Stimulated activated CD8-positive, alpha-beta memory T cell treated with anti-CD3 and anti-CD28 coated beads, Interleukin-7, amount 100 ng/mL, for 1 hour (primary cell): ENCODE measurements at regions not wholly inside any gene's neighbourhood (a gene's known extent, or its start where the extent isn't known, plus 50 kb on each side); places are given as distances from the start of the nearest gene placed in this dataset.
"Not testable (repeated sequence)": the region's sequence is repeated elsewhere in the genome, so short reads cannot be mapped to it uniquely, and the experiment has no call there.

Source experiments
- DNase-seq, 2 donors: peaks; one replicate each; pipeline ENCODE4 v3.0.0-alpha.2; 2020; ENCODE audit warnings: low read depth in 2 of 2

GRCh38 chrX:16320765-16321355 is 153.6 kb downstream of the MAGEB17 start:
- no peak for DNase-seq

GRCh38 chrX:16333453-16333852 is 166.2 kb downstream of the MAGEB17 start:
- no peak for DNase-seq

GRCh38 chrX:16335181-16335580 is 167.9 kb downstream of the MAGEB17 start:
- no peak for DNase-seq

- no peak for DNase-seq
Measured at GRCh38 chrX:16347968-16348670, 180.8 kb downstream of the MAGEB17 start.

GRCh38 chrX:16357902-16358301 is 190.6 kb downstream of the MAGEB17 start:
- DNase-seq: no peak

- not testable (repeated sequence) for DNase-seq
Measured at GRCh38 chrX:16360056-16360455, 192.8 kb downstream of the MAGEB17 start.

GRCh38 chrX:16368696-16369095 is 201.4 kb downstream of the MAGEB17 start:
- DNase-seq: no peak

- DNase-seq: no peak
Measured at GRCh38 chrX:16376056-16376455, 208.8 kb downstream of the MAGEB17 start.

GRCh38 chrX:16386126-16386525 is 218.8 kb downstream of the MAGEB17 start:
- DNase-seq: no peak

GRCh38 chrX:16392597-16392996 is 225.3 kb downstream of the MAGEB17 start:
- DNase-seq: no peak

- no peak for DNase-seq
Measured at GRCh38 chrX:16394290-16394689, 227.0 kb downstream of the MAGEB17 start.

- DNase-seq: no peak
Measured at GRCh38 chrX:16403808-16404207, 236.5 kb downstream of the MAGEB17 start.

- DNase-seq: no peak
Measured at GRCh38 chrX:16416588-16416987, 233.4 kb upstream of the S100G start.

- no peak for DNase-seq
Measured at GRCh38 chrX:16418650-16419049, 231.3 kb upstream of the S100G start.

GRCh38 chrX:16427668-16428067 is 222.3 kb upstream of the S100G start:
- no peak for DNase-seq

GRCh38 chrX:16429406-16429805 is 220.6 kb upstream of the S100G start:
- DNase-seq: no peak

GRCh38 chrX:16431266-16431665 is 218.7 kb upstream of the S100G start:
- DNase-seq: no peak

GRCh38 chrX:16433021-16433420 is 216.9 kb upstream of the S100G start:
- DNase-seq: no peak

GRCh38 chrX:16435399-16435986 is 214.5 kb upstream of the S100G start:
- no peak for DNase-seq

GRCh38 chrX:16436348-16437188 is 213.4 kb upstream of the S100G start:
- peak; percentile 16 to 22 for DNase-seq

- no peak for DNase-seq
Measured at GRCh38 chrX:16440446-16440845, 209.5 kb upstream of the S100G start.

- no peak for DNase-seq
Measured at GRCh38 chrX:16444353-16444752, 205.6 kb upstream of the S100G start.
